Caco-2 (cell line): ENCODE measurements at regions not wholly inside any gene's neighbourhood (a gene's known extent, or its start where the extent isn't known, plus 50 kb on each side); places are given as distances from the start of the nearest gene placed in this dataset.

Experiments used
- BruUV-seq: library from RNA; stranded (reverse); fragments of 400-500 nt; replicated peaks from 2 replicates; lab custom pipeline; 2021; lab: Mats Ljungman, UMichigan
- CTCF ChIA-PET: fragments of 300-600 bp; sonication (Branson Sonifier 250); formaldehyde crosslinking; loops from one replicate; lab custom pipeline; 2022; ENCODE audit warnings: antibody characterized with exemption; lab: Charles Lee
- POLR2A ChIA-PET: fragments of 300-600 bp; sonication (Branson Sonifier 250); formaldehyde crosslinking; loops from one replicate; lab custom pipeline; 2022; ENCODE audit warnings: antibody characterized with exemption; lab: Charles Lee
- DNase-seq, 2 experiments: peaks; one replicate each; pipeline versions ENCODE4 v3.0.0 to v3.0.0-alpha.2; 2020 to 2022
- H3K27me3 ChIP-seq: replicated peaks from 2 replicates; pipeline ENCODE4 v1.6.0; 2011; ENCODE audit warnings: low read length; ENCODE audit not compliant: control insufficient read depth, insufficient read depth
- H3K36me3 ChIP-seq: 2 replicates; pipeline ENCODE4 v1.5.1; 2011; ENCODE audit warnings: low read length; ENCODE audit not compliant: control insufficient read depth, insufficient read depth
- H3K4me1 ChIP-seq: fragments of 250-450 bp; sonication (Bioruptor Pico); 2 replicates; pipeline ENCODE4 v1.5.1; 2020; ENCODE audit warnings: mild to moderate bottlenecking
- H3K4me3 ChIP-seq: 2 replicates; pipeline ENCODE4 v1.5.1; 2011; ENCODE audit warnings: low read depth, mild to moderate bottlenecking, control low read depth, low read length
- H3K9me3 ChIP-seq: fragments of 250-450 bp; sonication (Bioruptor Pico); 2 replicates; pipeline ENCODE4 v1.5.1; 2020; ENCODE audit warnings: mild to moderate bottlenecking, moderate library complexity
- H3K27ac Mint-ChIP-seq: one replicate; pipeline ENCODE4 v1.8.0; 2022; ENCODE audit warnings: mixed read lengths; ENCODE audit not compliant: unreplicated experiment
- H3K27me3 Mint-ChIP-seq: one replicate; pipeline ENCODE4 v1.8.0; 2022; ENCODE audit warnings: mixed read lengths; ENCODE audit not compliant: insufficient read depth, unreplicated experiment
- H3K36me3 Mint-ChIP-seq: one replicate; pipeline ENCODE4 v1.8.0; 2022; ENCODE audit warnings: mild to moderate bottlenecking, mixed read lengths; ENCODE audit not compliant: insufficient read depth, unreplicated experiment
- H3K4me1 Mint-ChIP-seq: one replicate; pipeline ENCODE4 v1.8.0; 2022; ENCODE audit warnings: low read depth, mixed read lengths; ENCODE audit not compliant: unreplicated experiment
- H3K4me3 Mint-ChIP-seq: one replicate; pipeline ENCODE4 v1.8.0; 2022; ENCODE audit warnings: mild to moderate bottlenecking, moderate library complexity, mixed read lengths; ENCODE audit not compliant: unreplicated experiment
- H3K9me3 Mint-ChIP-seq: one replicate; pipeline ENCODE4 v1.8.0; 2022; ENCODE audit warnings: mixed read lengths; ENCODE audit not compliant: unreplicated experiment
- intact Hi-C: fragments of 100-400 bp; cut with micrococcal nuclease; formaldehyde crosslinking; loops from one replicate; pipeline ENCODE4 v1.10.0; 2022; ENCODE audit not compliant: unreplicated experiment
- TF ChIP-seq, protein P1 (sequence below), 2 experiments: fragments of 200-600 bp in 1 of 2; IDR thresholded peaks; 1 replicate in 1 of 2; 2 replicates in 1 of 2; pipeline versions ENCODE4 v1.5.1 to v1.8.0; 2011 to 2022; ENCODE audit warnings: antibody characterized with exemption in 1 of 2, control low read depth in 1 of 2, inconsistent platforms in 1 of 2, low read depth in 1 of 2, low read length in 1 of 2, mild to moderate bottlenecking in 1 of 2, moderate library complexity in 1 of 2; ENCODE audit not compliant: insufficient read depth in 1 of 2, severe bottlenecking in 1 of 2, unreplicated experiment in 1 of 2

DNA sequence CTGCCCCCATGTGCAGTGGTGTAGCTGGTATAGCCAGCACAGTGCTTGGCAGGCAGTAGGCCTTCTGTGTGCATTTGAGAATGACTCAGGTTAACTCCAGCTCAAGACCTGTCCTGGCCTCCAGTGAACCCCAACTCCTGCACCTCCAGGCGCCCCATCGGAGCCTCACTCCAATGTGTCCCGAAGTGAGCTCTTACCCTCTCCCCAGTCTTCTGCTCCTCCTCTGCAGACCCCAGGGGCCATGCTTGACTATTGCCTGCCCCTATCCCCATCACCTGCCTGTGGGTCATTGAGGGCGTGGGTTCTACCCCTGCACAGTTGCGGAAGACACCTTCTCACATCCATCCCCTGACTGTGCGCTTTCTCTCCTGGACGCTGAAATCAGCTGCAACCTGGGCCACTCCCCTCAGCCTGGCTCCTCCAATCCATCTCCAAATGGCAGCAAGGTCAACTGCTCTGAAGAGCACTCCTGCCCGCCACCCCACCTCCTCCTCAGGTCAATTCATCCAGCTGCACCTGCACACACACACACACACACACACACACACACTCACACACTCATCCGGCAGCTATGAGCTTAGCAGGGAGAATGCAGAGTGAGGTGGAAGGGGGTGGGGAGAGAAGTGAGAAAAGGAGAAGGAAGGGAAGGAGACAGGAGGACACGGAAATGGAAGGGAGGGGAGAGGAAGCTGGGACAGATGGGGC is 130.3 kb upstream of the GLI2 start:
- no peaks in the 10 kb centered on the region for H3K36me3 ChIP-seq
- Mint-ChIP-seq H3K27ac (no peak overlapping the region), H3K36me3 (no peaks in the 10 kb centered on the region), H3K9me3 (no peaks in the 10 kb centered on the region), H3K27me3 (no peaks in the 10 kb centered on the region), H3K4me3 (no peak overlapping the region), H3K4me1 (no peaks in the 10 kb centered on the region)
- H3K4me3 ChIP-seq = no peak overlapping the region
- no peak for DNase-seq
- TF ChIP-seq, protein P1, sequence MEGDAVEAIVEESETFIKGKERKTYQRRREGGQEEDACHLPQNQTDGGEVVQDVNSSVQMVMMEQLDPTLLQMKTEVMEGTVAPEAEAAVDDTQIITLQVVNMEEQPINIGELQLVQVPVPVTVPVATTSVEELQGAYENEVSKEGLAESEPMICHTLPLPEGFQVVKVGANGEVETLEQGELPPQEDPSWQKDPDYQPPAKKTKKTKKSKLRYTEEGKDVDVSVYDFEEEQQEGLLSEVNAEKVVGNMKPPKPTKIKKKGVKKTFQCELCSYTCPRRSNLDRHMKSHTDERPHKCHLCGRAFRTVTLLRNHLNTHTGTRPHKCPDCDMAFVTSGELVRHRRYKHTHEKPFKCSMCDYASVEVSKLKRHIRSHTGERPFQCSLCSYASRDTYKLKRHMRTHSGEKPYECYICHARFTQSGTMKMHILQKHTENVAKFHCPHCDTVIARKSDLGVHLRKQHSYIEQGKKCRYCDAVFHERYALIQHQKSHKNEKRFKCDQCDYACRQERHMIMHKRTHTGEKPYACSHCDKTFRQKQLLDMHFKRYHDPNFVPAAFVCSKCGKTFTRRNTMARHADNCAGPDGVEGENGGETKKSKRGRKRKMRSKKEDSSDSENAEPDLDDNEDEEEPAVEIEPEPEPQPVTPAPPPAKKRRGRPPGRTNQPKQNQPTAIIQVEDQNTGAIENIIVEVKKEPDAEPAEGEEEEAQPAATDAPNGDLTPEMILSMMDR (IDR thresholded peaks at IDR 0.05; ENCODE audit: insufficient read depth in 1 of 2, low read depth in 1 of 2, low read length in 1 of 2, severe bottlenecking in 1 of 2, unreplicated experiment in 1 of 2) = no peak
- POLR2A ChIA-PET = no interaction called here
- BruUV-seq = no TSS peak
- H3K9me3 ChIP-seq = no peaks in the 10 kb centered on the region
- intact Hi-C loops = no loop called here
- H3K4me1 ChIP-seq = no peaks in the 10 kb centered on the region
- CTCF ChIA-PET = no interaction called here
- H3K27me3 ChIP-seq = no peaks in the 10 kb centered on the region

DNA sequence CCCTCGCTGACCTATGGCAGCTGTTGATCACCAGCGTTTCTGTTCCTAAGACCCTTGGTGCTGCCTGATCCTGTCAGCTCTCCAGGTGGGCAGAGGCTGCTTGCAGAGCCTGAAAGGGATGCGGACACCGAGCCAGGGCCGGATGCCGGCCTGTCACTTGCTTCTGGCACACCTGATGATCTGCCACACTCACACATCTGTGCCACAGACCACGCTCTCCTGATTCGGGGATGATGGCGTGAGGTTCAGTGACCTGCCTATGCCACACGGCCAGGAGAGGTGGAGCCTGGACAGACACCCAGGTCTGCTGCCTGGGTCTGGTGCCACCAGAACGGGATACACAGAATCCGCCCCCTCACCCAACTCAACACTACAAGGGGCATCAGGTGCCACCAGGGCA is 129.4 kb upstream of the GLI2 start:
- Histone ChIP-seq H3K4me1 (no peaks in the 10 kb centered on the region), H3K4me3 (no peak overlapping the region), H3K27me3 (no peaks in the 10 kb centered on the region), H3K36me3 (no peaks in the 10 kb centered on the region), H3K9me3 (no peaks in the 10 kb centered on the region)
- H3K27ac Mint-ChIP-seq = no peak overlapping the region
- no peaks in the 10 kb centered on the region for H3K27me3 Mint-ChIP-seq
- ChIA-PET CTCF (no interaction called here), POLR2A (no interaction called here)
- H3K9me3 Mint-ChIP-seq = no peaks in the 10 kb centered on the region
- H3K4me1 Mint-ChIP-seq = no peaks in the 10 kb centered on the region
- intact Hi-C loops = no loop called here
- no peak overlapping the region for H3K4me3 Mint-ChIP-seq
- no peaks in the 10 kb centered on the region for H3K36me3 Mint-ChIP-seq
- BruUV-seq = no TSS peak
- TF ChIP-seq, protein P1 (IDR thresholded peaks at IDR 0.05; ENCODE audit: insufficient read depth in 1 of 2, low read depth in 1 of 2, low read length in 1 of 2, severe bottlenecking in 1 of 2, unreplicated experiment in 1 of 2) = no peak
- no peak for DNase-seq

DNA sequence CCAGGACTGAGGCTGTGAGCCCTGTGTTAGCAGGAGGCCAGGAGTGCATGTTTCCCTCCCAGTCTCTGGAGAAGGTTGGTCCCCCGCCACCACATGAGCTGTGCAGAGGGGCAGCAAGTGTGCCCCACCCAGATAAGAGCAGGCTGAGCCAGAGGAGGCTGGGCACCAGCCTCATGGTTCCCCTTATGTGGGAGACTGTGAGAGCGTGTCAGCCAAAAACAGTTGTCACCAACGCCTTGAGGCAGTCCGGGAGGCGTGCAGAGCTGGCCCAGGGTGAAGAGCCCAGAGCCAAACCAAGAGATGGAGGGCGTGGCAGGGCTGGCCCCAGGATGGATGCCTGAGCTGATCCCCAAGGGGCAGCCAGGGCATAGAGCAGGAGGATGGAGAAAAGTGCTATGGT is 128.7 kb upstream of the GLI2 start:
- TF ChIP-seq, protein P1 (IDR thresholded peaks at IDR 0.05; ENCODE audit: insufficient read depth in 1 of 2, low read depth in 1 of 2, low read length in 1 of 2, severe bottlenecking in 1 of 2, unreplicated experiment in 1 of 2) = no peak
- POLR2A ChIA-PET = no interaction called here
- Histone ChIP-seq H3K4me3 (no peak overlapping the region), H3K9me3 (no peaks in the 10 kb centered on the region), H3K36me3 (no peaks in the 10 kb centered on the region), H3K27me3 (no peaks in the 10 kb centered on the region), H3K4me1 (no peaks in the 10 kb centered on the region)
- CTCF ChIA-PET = no interaction called here
- BruUV-seq = no TSS peak
- H3K4me1 Mint-ChIP-seq = no peaks in the 10 kb centered on the region
- no peaks in the 10 kb centered on the region for H3K27me3 Mint-ChIP-seq
- no peaks in the 10 kb centered on the region for H3K9me3 Mint-ChIP-seq
- intact Hi-C loops = no loop called here
- no peak overlapping the region for H3K27ac Mint-ChIP-seq
- no peak overlapping the region for H3K4me3 Mint-ChIP-seq
- no peak for DNase-seq
- H3K36me3 Mint-ChIP-seq = no peaks in the 10 kb centered on the region
